ENCODE measurements at regions not wholly inside any gene's neighbourhood (a gene's known extent, or its start where the extent isn't known, plus 50 kb on each side); places are given as distances from the start of the nearest gene placed in this dataset.

DNA sequence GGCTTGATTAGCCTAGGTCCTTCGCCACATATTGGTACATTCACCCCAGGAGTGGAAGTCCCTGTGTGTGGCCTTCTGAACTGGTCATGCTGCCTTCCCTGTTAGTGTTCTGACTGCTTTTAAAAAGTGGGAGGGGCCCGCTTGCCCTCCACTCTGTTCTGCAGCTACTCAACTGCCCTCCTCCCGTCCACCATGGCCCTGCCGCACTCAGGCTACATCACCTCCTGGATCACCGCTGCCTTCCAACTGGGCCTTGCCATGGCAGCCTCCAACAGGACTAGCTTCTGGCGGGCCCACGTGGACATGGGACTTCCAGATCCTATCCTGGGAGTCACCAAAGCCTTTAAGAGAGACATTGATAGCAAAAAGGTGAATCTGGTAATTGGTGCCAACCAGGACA is 152.1 kb upstream of the USP24 start:
- intact Hi-C loops (cut with DNase I), result no loop called here
- DNase-seq, result no peak

GRCh38 chr1:55364216-55364615 is 149.1 kb upstream of the USP24 start:
- no peak for TF ChIP-seq CTCF (IDR thresholded peaks at IDR 0.05)
- no peak for TF ChIP-seq POLR2A (IDR thresholded peaks at IDR 0.05)
- no peak for DNase-seq
- no peaks in the 10 kb centered on the region for H3K4me1 ChIP-seq
- H3K4me3 ChIP-seq, result no peak overlapping the region
- H3K9me3 ChIP-seq, result no peaks in the 10 kb centered on the region
- 70 to 86% methylated on average over 3 of the region's 3 CpGs for WGBS, 2 donors
- no peaks in the 10 kb centered on the region for H3K36me3 ChIP-seq
- no peaks in the 10 kb centered on the region for H3K27me3 ChIP-seq
- intact Hi-C loops (cut with DNase I), result no loop called here
- H3K27ac ChIP-seq, result no peak overlapping the region

More for the DNA sequence above, 152.1 kb upstream of the USP24 start:
- Histone ChIP-seq H3K27ac (no peak overlapping the region), H3K9me3 (no peaks in the 10 kb centered on the region), H3K4me1 (no peaks in the 10 kb centered on the region), H3K27me3 (peaks cover 0 to 10% (median 0%) of the 10 kb centered on the region in 4 donors), H3K36me3 (no peaks in the 10 kb centered on the region), H3K4me3 (no peak overlapping the region)
- TF ChIP-seq POLR2A (IDR thresholded peaks at IDR 0.05), result no peak
- no peak for TF ChIP-seq CTCF (IDR thresholded peaks at IDR 0.05)
- 74 to 93% methylated on average over 6 to 7 of the region's 7 CpGs for WGBS, 2 donors

- peak overlapping the region in 2 of 4 donors; percentile 32 to 56 for H3K27ac ChIP-seq
- no peaks in the 10 kb centered on the region for H3K36me3 ChIP-seq
- no peak for TF ChIP-seq CTCF (IDR thresholded peaks at IDR 0.05)
- TF ChIP-seq POLR2A (IDR thresholded peaks at IDR 0.05), result no peak
- H3K9me3 ChIP-seq, result no peaks in the 10 kb centered on the region
- no peak overlapping the region for H3K4me3 ChIP-seq
- WGBS, 2 donors, result 70 to 79% methylated on average over 1 of the region's 1 CpG
- intact Hi-C loops (cut with DNase I), result no loop called here
- H3K27me3 ChIP-seq, result no peaks in the 10 kb centered on the region
- H3K4me1 ChIP-seq, result no peaks in the 10 kb centered on the region
- DNase-seq, result no peak
Measured at GRCh38 chr1:55363268-55363667, 148.1 kb upstream of the USP24 start.

DNA sequence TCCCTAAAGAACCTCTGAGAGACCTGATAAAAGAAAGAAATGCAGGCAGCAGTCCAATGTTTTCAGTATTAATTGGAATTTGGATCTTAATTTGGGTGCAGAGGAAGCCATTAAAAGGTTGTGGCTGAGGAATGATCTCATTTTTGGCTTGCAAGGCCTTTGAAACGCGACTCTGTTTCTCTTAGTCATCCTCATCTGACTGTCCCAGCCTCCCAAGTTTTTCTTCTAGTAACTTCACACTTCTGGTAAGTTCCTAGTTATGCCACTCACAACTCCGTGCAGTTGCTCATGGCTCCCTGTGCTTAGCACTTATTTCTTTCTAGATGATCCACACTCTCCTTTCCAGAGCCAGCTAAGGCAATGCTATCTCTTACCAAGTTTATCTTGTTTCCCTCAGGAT is 147.4 kb upstream of the USP24 start:
- no peak for DNase-seq
- intact Hi-C loops (cut with DNase I), result no loop called here

GRCh38 chr1:55359611-55360010 is 144.4 kb upstream of the USP24 start:
- no peak for DNase-seq
- WGBS, 2 donors, result 66 to 81% methylated on average over 3 of the region's 3 CpGs
- Histone ChIP-seq H3K4me3 (no peak overlapping the region), H3K36me3 (no peaks in the 10 kb centered on the region), H3K27ac (no peak overlapping the region), H3K27me3 (no peaks in the 10 kb centered on the region), H3K9me3 (no peaks in the 10 kb centered on the region), H3K4me1 (no peaks in the 10 kb centered on the region)
- TF ChIP-seq POLR2A (IDR thresholded peaks at IDR 0.05) (no peak), CTCF (IDR thresholded peaks at IDR 0.05) (no peak)
- intact Hi-C loops (cut with DNase I), result no loop called here

More for the DNA sequence above, 147.4 kb upstream of the USP24 start:
- TF ChIP-seq POLR2A (IDR thresholded peaks at IDR 0.05) (no peak), CTCF (IDR thresholded peaks at IDR 0.05) (no peak)
- Histone ChIP-seq H3K9me3 (no peaks in the 10 kb centered on the region), H3K27me3 (no peaks in the 10 kb centered on the region), H3K4me3 (no peak overlapping the region), H3K4me1 (no peaks in the 10 kb centered on the region), H3K27ac (peak overlapping the region in 3 of 4 donors; percentile 21 to 56 (median 32)), H3K36me3 (no peaks in the 10 kb centered on the region)
- 20 to 30% methylated on average over 3 of the region's 3 CpGs for WGBS, 2 donors
